Panc1 (cell line): ENCODE measurements at regions not wholly inside any gene's neighbourhood (a gene's known extent, or its start where the extent isn't known, plus 50 kb on each side); places are given as distances from the start of the nearest gene placed in this dataset.
"Not testable (repeated sequence)": the region's sequence is repeated elsewhere in the genome, so short reads cannot be mapped to it uniquely, and the experiment has no call there.

Experiments used
- SIN3A ChIP-seq: IDR thresholded peaks from 2 replicates; pipeline ENCODE4 v1.6.1; 2012; ENCODE audit warnings: low read depth, mild to moderate bottlenecking, low read length, moderate library complexity, borderline replicate concordance; ENCODE audit not compliant: insufficient read depth
- TF ChIP-seq, protein P1 (sequence below): fragments of 450-650 bp; IDR thresholded peaks from 2 replicates; pipeline ENCODE4 v1.5.1; 2017; ENCODE audit warnings: mild to moderate bottlenecking

DNA sequence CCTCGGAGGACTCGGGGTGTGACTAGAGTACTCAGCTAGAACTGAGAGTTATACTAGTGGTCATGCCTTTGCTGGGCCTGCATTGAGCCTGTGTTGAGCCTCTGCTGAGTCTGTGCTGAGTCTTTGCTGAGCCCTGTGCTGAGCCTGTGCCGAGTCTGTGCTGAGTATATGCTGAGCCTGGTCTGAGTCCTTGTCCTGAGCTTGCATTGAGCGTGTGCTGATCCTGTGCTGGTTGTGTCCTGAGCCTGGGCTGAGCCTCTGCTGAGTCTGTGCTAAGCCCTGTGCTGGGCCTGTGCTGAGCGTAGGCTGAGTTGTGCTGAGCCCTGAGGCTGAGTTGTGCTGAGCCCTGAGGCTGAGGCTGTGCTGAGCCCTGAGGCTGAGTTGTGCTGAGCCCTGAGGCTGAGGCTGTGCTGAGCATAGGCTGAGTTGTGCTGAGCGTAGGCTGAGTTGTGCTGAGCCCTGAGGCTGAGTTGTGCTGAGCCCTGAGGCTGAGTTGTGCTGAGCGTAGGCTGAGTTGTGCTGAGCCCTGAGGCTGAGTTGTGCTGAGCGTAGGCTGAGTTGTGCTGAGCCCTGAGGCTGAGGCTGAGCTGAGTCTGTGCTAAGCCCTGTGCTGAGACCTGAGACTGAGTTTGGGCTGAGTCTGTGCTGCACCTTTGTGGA, 89.4 kb downstream of the MALL start:
- TF ChIP-seq, protein P1, sequence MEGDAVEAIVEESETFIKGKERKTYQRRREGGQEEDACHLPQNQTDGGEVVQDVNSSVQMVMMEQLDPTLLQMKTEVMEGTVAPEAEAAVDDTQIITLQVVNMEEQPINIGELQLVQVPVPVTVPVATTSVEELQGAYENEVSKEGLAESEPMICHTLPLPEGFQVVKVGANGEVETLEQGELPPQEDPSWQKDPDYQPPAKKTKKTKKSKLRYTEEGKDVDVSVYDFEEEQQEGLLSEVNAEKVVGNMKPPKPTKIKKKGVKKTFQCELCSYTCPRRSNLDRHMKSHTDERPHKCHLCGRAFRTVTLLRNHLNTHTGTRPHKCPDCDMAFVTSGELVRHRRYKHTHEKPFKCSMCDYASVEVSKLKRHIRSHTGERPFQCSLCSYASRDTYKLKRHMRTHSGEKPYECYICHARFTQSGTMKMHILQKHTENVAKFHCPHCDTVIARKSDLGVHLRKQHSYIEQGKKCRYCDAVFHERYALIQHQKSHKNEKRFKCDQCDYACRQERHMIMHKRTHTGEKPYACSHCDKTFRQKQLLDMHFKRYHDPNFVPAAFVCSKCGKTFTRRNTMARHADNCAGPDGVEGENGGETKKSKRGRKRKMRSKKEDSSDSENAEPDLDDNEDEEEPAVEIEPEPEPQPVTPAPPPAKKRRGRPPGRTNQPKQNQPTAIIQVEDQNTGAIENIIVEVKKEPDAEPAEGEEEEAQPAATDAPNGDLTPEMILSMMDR, result not testable (repeated sequence)
- not testable (repeated sequence) for TF ChIP-seq SIN3A
